NCI-H2227 (cell line): ENCODE measurements at regions not wholly inside any gene's neighbourhood (a gene's known extent, or its start where the extent isn't known, plus 50 kb on each side); places are given as distances from the start of the nearest gene placed in this dataset.
"Not testable (repeated sequence)": the region's sequence is repeated elsewhere in the genome, so short reads cannot be mapped to it uniquely, and the experiment has no call there.

ENCODE experiments used
- DNase-seq: peaks from one replicate; lab custom pipeline; 2025; ENCODE audit not compliant: unreplicated experiment; lab: John Stamatoyannopoulos, UW

GRCh38 chrX:99421796-99422195, 988.3 kb downstream of the PCDH19 start:
- no peak for DNase-seq

GRCh38 chrX:99415470-99415869, 994.6 kb downstream of the PCDH19 start:
- no peak for DNase-seq

GRCh38 chrX:99413317-99413716, 996.8 kb downstream of the PCDH19 start:
- DNase-seq, result no peak

GRCh38 chrX:99398545-99398944, 1011.5 kb downstream of the PCDH19 start:
- DNase-seq, result no peak

- no peak for DNase-seq
Observed at GRCh38 chrX:99397879-99398278, 1012.2 kb downstream of the PCDH19 start.

- no peak for DNase-seq
Observed at GRCh38 chrX:99394456-99394855, 1015.6 kb downstream of the PCDH19 start.

GRCh38 chrX:99384594-99385374, 1025.3 kb downstream of the PCDH19 start:
- no peak for DNase-seq

- DNase-seq, result no peak
Observed at GRCh38 chrX:99383786-99384185, 1026.3 kb downstream of the PCDH19 start.

GRCh38 chrX:99371976-99372595, 1038.0 kb downstream of the PCDH19 start:
- peak; percentile 88 for DNase-seq

GRCh38 chrX:99353412-99353811, 1056.7 kb downstream of the PCDH19 start:
- no peak for DNase-seq

- no peak for DNase-seq
Observed at GRCh38 chrX:99348256-99348655, 1061.8 kb downstream of the PCDH19 start.

GRCh38 chrX:99308302-99308701, 1101.8 kb downstream of the PCDH19 start:
- DNase-seq, result no peak

- DNase-seq, result no peak
Observed at GRCh38 chrX:99305573-99305972, 1104.5 kb downstream of the PCDH19 start.

GRCh38 chrX:99301990-99302389, 1108.1 kb downstream of the PCDH19 start:
- DNase-seq, result no peak

GRCh38 chrX:99271641-99272040, 1138.4 kb downstream of the PCDH19 start:
- no peak for DNase-seq

GRCh38 chrX:99266255-99266654, 1143.8 kb downstream of the PCDH19 start:
- DNase-seq, result no peak

GRCh38 chrX:99248180-99248579, 1161.9 kb downstream of the PCDH19 start:
- no peak for DNase-seq

- no peak for DNase-seq
Observed at GRCh38 chrX:99242001-99242400, 1168.1 kb downstream of the PCDH19 start.

- DNase-seq, result not testable (repeated sequence)
Observed at GRCh38 chrX:99234384-99234783, 1175.7 kb downstream of the PCDH19 start.

- DNase-seq, result no peak
Observed at GRCh38 chrX:99192421-99192820, 1217.7 kb downstream of the PCDH19 start.

GRCh38 chrX:99184153-99184552, 1225.9 kb downstream of the PCDH19 start:
- no peak for DNase-seq

GRCh38 chrX:99172958-99173357, 1237.1 kb downstream of the PCDH19 start:
- no peak for DNase-seq

- DNase-seq, result no peak
Observed at GRCh38 chrX:99142745-99143144, 1267.3 kb downstream of the PCDH19 start.
